ENCODE measurements at regions not wholly inside any gene's neighbourhood (a gene's known extent, or its start where the extent isn't known, plus 50 kb on each side); places are given as distances from the start of the nearest gene placed in this dataset.

- no peak for TF ChIP-seq CHD7 (IDR thresholded peaks at IDR 0.05; ENCODE audit: insufficient replicate concordance, low read length)
- TF ChIP-seq USF2 (IDR thresholded peaks at IDR 0.05; ENCODE audit: low read length) = no peak
- TF ChIP-seq RFX5 (IDR thresholded peaks at IDR 0.05; ENCODE audit: borderline replicate concordance, low read depth, low read length) = no peak
These were observed 855.9 kb downstream of the MCTP2 start (continued) for GRCh38 chr15:95087253-95087609.

Measured in H1 (cell line).